ENCODE measurements at regions not wholly inside any gene's neighbourhood (a gene's known extent, or its start where the extent isn't known, plus 50 kb on each side); places are given as distances from the start of the nearest gene placed in this dataset.

DNA sequence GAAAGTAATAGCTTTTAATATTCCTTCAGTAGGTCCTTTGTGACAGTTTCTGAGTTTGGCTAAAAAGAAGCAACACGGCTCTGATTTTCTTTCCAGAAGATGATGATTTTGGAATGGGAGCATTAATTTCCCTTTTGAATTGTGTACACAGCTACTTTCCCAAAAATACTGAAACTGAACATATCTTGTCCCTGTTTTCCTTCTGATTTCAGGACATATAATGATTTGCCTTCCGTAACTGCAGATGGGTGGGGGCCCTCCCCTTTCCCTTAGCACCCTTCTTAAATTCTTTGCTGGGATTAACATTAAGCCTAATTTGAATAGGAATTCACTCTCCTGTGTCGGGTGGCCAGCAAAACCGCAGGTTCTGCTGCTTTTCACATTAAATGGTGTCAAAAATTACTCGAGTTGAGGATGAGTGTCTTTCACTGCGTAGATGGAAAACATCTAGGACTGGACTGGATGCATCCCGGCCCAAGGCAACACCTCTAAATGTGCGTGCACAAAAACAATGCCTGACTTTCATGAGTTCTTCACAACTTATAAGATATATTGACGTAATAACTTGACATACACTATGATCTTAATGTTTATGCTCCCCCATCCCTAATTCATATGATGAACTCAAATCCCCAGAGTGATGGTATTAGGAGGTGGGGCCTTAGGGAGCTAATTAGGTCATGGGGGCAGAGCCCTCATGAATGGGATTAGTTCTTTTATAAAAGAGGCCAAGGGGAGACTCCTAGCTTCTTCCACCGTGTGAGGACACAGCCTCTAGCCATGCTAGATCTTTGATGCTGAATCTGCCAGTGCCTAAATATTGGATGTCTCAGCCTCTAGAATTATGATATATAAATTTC, 158.1 kb downstream of the AEBP2 start:
- TF ChIP-seq POLR2A (IDR thresholded peaks at IDR 0.05; ENCODE audit: low read depth, low read length) (no peak), POLR2AphosphoS5 (IDR thresholded peaks at IDR 0.05; ENCODE audit: low read depth, low read length) (no peak), TAF1 (IDR thresholded peaks at IDR 0.05; ENCODE audit: borderline replicate concordance, low read depth, low read length) (no peak)

All from GM12892 (cell line).